Astrocyte (in vitro differentiated cells and primary cell): ENCODE measurements at regions not wholly inside any gene's neighbourhood (a gene's known extent, or its start where the extent isn't known, plus 50 kb on each side); places are given as distances from the start of the nearest gene placed in this dataset.

Source experiments
- DNase-seq: peaks from one replicate; pipeline ENCODE4 v3.0.0-alpha.2; 2010; ENCODE audit warnings: low read depth
- FAIRE-seq: peaks from 2 replicates; lab custom pipeline; 2011; peaks lifted over from hg19 to GRCh38; lab: Jason Lieb, UNC
- H2AFZ ChIP-seq: 2 replicates; pipeline ENCODE4 v1.6.0; 2012; ENCODE audit warnings: low read depth, low read length, inconsistent platforms
- H3K27ac ChIP-seq: 2 replicates; pipeline ENCODE4 v1.5.1; 2011; ENCODE audit warnings: low read depth, low read length, inconsistent platforms
- H3K27me3 ChIP-seq: 2 replicates; pipeline ENCODE4 v1.6.0; 2011; ENCODE audit warnings: low read length, inconsistent platforms; ENCODE audit not compliant: insufficient read depth
- H3K36me3 ChIP-seq: 2 replicates; pipeline ENCODE4 v1.5.1; 2011; ENCODE audit warnings: low read length, inconsistent platforms; ENCODE audit not compliant: insufficient read depth
- H3K4me1 ChIP-seq: 2 replicates; pipeline ENCODE4 v1.5.1; 2011; ENCODE audit warnings: low read length, inconsistent platforms; ENCODE audit not compliant: insufficient read depth
- H3K4me2 ChIP-seq: 2 replicates; pipeline ENCODE4 v1.6.0; 2012; ENCODE audit warnings: low read length, inconsistent platforms
- H3K4me3 ChIP-seq: 2 replicates; pipeline ENCODE4 v1.5.1; 2011; ENCODE audit warnings: low read depth, mild to moderate bottlenecking, low read length, inconsistent platforms; ENCODE audit not compliant: insufficient read depth
- H3K79me2 ChIP-seq: 2 replicates; pipeline ENCODE4 v1.6.0; 2012; ENCODE audit warnings: mild to moderate bottlenecking, low read length, inconsistent platforms; ENCODE audit not compliant: insufficient read depth
- H3K9ac ChIP-seq: 2 replicates; pipeline ENCODE4 v1.6.0; 2012; ENCODE audit warnings: mild to moderate bottlenecking, low read length, inconsistent platforms
- H3K9me3 ChIP-seq: 2 replicates; pipeline ENCODE4 v1.5.1; 2012; ENCODE audit warnings: low read depth, mild to moderate bottlenecking, low read length, inconsistent platforms; ENCODE audit not compliant: insufficient read depth
- H4K20me1 ChIP-seq: 2 replicates; pipeline ENCODE4 v1.6.0; 2012; ENCODE audit warnings: low read length, inconsistent platforms; ENCODE audit not compliant: insufficient read depth
- H3K27ac Mint-ChIP-seq: one replicate; pipeline ENCODE4 v1.8.0; 2021; ENCODE audit warnings: mild to moderate bottlenecking, mixed read lengths; ENCODE audit not compliant: unreplicated experiment
- H3K27me3 Mint-ChIP-seq: one replicate; pipeline ENCODE4 v1.8.0; 2021; ENCODE audit warnings: low read depth, mixed read lengths; ENCODE audit not compliant: unreplicated experiment
- H3K36me3 Mint-ChIP-seq: one replicate; pipeline ENCODE4 v1.8.0; 2021; ENCODE audit warnings: low read depth, mixed read lengths; ENCODE audit not compliant: unreplicated experiment
- H3K4me1 Mint-ChIP-seq: one replicate; pipeline ENCODE4 v1.8.0; 2021; ENCODE audit warnings: low read depth, mixed read lengths; ENCODE audit not compliant: unreplicated experiment
- H3K4me3 Mint-ChIP-seq: one replicate; pipeline ENCODE4 v1.8.0; 2021; ENCODE audit warnings: mild to moderate bottlenecking, moderate library complexity, mixed read lengths; ENCODE audit not compliant: unreplicated experiment
- H3K9me3 Mint-ChIP-seq: one replicate; pipeline ENCODE4 v1.8.0; 2021; ENCODE audit warnings: mild to moderate bottlenecking, mixed read lengths; ENCODE audit not compliant: unreplicated experiment
- EZH2 ChIP-seq: IDR thresholded peaks from 2 replicates; pipeline ENCODE4 v1.6.1; 2012; ENCODE audit warnings: mild to moderate bottlenecking, low read length, inconsistent platforms; ENCODE audit not compliant: insufficient read depth
- TF ChIP-seq, protein P1 (sequence below): IDR thresholded peaks from 2 replicates; pipeline ENCODE4 v1.5.1; 2011; ENCODE audit warnings: low read depth, mild to moderate bottlenecking, inconsistent platforms, low read length, moderate library complexity; ENCODE audit not compliant: insufficient read depth

GRCh38 chr2:152875701-152876695 is 157.6 kb downstream of the ARL6IP6 start:
- FAIRE-seq (no peak), DNase-seq (peak; percentile 31)
- Histone ChIP-seq H3K36me3 (no peaks in the 10 kb centered on the region), H2AFZ (no peak overlapping the region), H3K9ac (no peak overlapping the region), H4K20me1 (no peaks in the 10 kb centered on the region), H3K4me1 (no peaks in the 10 kb centered on the region), H3K27ac (no peak overlapping the region), H3K4me2 (no peak overlapping the region), H3K27me3 (no peaks in the 10 kb centered on the region), H3K79me2 (no peaks in the 10 kb centered on the region), H3K4me3 (no peak overlapping the region), H3K9me3 (no peaks in the 10 kb centered on the region)
- no peaks in the 10 kb centered on the region for H3K36me3 Mint-ChIP-seq
- H3K4me3 Mint-ChIP-seq = no peak overlapping the region
- no peak for TF ChIP-seq EZH2
- TF ChIP-seq, protein P1, sequence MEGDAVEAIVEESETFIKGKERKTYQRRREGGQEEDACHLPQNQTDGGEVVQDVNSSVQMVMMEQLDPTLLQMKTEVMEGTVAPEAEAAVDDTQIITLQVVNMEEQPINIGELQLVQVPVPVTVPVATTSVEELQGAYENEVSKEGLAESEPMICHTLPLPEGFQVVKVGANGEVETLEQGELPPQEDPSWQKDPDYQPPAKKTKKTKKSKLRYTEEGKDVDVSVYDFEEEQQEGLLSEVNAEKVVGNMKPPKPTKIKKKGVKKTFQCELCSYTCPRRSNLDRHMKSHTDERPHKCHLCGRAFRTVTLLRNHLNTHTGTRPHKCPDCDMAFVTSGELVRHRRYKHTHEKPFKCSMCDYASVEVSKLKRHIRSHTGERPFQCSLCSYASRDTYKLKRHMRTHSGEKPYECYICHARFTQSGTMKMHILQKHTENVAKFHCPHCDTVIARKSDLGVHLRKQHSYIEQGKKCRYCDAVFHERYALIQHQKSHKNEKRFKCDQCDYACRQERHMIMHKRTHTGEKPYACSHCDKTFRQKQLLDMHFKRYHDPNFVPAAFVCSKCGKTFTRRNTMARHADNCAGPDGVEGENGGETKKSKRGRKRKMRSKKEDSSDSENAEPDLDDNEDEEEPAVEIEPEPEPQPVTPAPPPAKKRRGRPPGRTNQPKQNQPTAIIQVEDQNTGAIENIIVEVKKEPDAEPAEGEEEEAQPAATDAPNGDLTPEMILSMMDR = no peak
- peaks cover 5% of the 10 kb centered on the region for H3K27me3 Mint-ChIP-seq
- H3K9me3 Mint-ChIP-seq = no peaks in the 10 kb centered on the region
- peaks cover 9% of the 10 kb centered on the region for H3K4me1 Mint-ChIP-seq
- H3K27ac Mint-ChIP-seq = peak overlapping the region; percentile 35

- Histone ChIP-seq H3K9ac (no peak overlapping the region), H3K27ac (no peak overlapping the region), H2AFZ (no peak overlapping the region), H3K36me3 (no peaks in the 10 kb centered on the region), H3K79me2 (no peaks in the 10 kb centered on the region), H4K20me1 (no peaks in the 10 kb centered on the region), H3K4me1 (no peaks in the 10 kb centered on the region), H3K27me3 (no peaks in the 10 kb centered on the region), H3K4me2 (no peak overlapping the region), H3K4me3 (no peak overlapping the region), H3K9me3 (no peaks in the 10 kb centered on the region)
- H3K4me3 Mint-ChIP-seq = no peak overlapping the region
- peaks cover 5% of the 10 kb centered on the region for H3K27me3 Mint-ChIP-seq
- peak; percentile 36 for DNase-seq
- peaks cover 9% of the 10 kb centered on the region for H3K4me1 Mint-ChIP-seq
- no peaks in the 10 kb centered on the region for H3K9me3 Mint-ChIP-seq
- peak; percentile 20 for FAIRE-seq
- H3K36me3 Mint-ChIP-seq = no peaks in the 10 kb centered on the region
- TF ChIP-seq EZH2 = no peak
- TF ChIP-seq, protein P1 = no peak
- no peak overlapping the region for H3K27ac Mint-ChIP-seq
These were observed 156.5 kb downstream of the ARL6IP6 start for GRCh38 chr2:152874955-152875354.

GRCh38 chr2:152870239-152870638 is 151.8 kb downstream of the ARL6IP6 start:
- DNase-seq = no peak
- Histone ChIP-seq H3K27ac (no peak overlapping the region), H3K79me2 (no peaks in the 10 kb centered on the region), H3K27me3 (no peaks in the 10 kb centered on the region), H4K20me1 (no peaks in the 10 kb centered on the region), H3K9ac (no peak overlapping the region), H3K4me1 (no peaks in the 10 kb centered on the region), H3K4me3 (no peak overlapping the region), H3K9me3 (no peaks in the 10 kb centered on the region), H2AFZ (no peak overlapping the region), H3K4me2 (no peak overlapping the region), H3K36me3 (no peaks in the 10 kb centered on the region)
- FAIRE-seq = no peak
- H3K4me3 Mint-ChIP-seq = no peak overlapping the region
- no peak for TF ChIP-seq EZH2
- TF ChIP-seq, protein P1 = no peak
- no peaks in the 10 kb centered on the region for H3K36me3 Mint-ChIP-seq
- no peaks in the 10 kb centered on the region for H3K27me3 Mint-ChIP-seq
- no peak overlapping the region for H3K27ac Mint-ChIP-seq
- peaks cover 3% of the 10 kb centered on the region for H3K4me1 Mint-ChIP-seq
- no peaks in the 10 kb centered on the region for H3K9me3 Mint-ChIP-seq
